Activated gamma-delta T cell treated with anti-CD3 and anti-CD28 coated beads, Interleukin-2, amount 50 U/mL, for 16 hours (primary cell): ENCODE measurements at regions not wholly inside any gene's neighbourhood (a gene's known extent, or its start where the extent isn't known, plus 50 kb on each side); places are given as distances from the start of the nearest gene placed in this dataset.

ENCODE experiments used
- DNase-seq: peaks from one replicate; pipeline ENCODE4 v3.0.0-alpha.2; 2020; ENCODE audit warnings: low read depth

DNA sequence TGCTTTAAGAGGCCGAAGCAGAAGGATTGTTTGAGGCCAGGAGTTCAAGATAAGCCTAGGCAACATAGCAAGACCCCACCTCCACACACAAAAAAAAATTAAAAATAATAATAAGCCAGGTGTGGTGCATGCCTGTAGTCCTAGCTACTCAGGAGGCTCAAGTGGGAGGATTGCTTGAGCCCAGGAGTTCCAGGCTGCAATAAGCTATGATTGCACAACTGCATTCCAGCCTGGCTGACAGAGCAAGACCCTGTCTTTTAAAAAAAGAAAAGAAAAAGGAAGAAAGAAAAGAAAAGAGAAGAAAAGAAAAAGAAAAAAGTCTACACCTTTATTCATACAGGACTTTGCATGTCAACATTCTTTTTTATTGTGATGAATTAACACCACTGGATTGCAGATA is 2125.8 kb downstream of the MAT2B start:
- DNase-seq = no peak

DNA sequence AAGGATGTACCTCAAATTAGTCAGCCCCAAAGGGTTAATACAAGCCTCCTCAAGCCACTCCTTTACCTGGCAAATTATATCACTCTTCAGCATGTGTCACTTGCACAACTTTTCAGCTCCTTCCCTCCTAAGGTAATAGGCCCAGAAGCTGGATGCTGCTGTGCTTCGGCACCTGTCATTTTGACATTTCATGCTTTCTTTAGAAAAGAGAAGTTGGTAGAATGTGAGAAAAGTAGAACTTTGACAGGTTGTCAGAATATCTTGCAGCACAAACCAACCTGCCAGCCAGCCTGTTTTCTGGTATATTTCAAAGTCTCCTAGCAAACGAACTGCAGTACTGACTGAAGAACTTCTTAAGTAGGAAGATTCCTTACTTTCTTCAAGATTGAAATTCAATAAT is 2136.9 kb downstream of the MAT2B start:
- DNase-seq = no peak

DNA sequence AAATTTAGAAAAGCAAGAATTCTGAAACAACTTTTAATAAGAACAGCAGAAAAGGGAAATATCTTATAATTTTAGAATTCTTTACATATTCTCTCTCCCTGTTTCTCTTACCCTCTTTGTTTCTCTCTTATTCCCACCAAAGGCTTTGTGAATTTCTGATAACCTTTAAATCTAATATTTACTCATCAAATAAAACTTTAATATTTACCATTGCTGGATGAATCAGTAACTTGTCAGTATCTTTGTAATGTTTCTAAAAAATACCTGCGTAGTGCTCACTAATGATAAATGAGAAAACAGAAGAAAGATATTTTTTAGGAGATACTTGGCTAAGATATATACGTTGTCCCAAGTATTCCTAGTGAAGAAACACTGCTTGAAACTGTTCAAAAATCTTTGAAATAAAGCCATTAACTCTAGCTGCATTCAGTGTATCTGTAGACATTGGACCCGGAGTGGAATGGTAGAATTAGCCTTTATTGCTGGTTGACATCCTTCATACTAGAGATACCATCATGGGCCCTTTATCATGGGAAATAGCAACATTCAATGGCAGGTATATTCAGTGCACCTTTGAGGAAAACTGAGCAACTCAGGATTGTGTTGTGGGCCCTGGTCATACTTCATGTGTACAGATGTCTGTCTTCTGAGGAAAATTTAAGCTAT is 2160.4 kb downstream of the MAT2B start:
- no peak for DNase-seq

DNA sequence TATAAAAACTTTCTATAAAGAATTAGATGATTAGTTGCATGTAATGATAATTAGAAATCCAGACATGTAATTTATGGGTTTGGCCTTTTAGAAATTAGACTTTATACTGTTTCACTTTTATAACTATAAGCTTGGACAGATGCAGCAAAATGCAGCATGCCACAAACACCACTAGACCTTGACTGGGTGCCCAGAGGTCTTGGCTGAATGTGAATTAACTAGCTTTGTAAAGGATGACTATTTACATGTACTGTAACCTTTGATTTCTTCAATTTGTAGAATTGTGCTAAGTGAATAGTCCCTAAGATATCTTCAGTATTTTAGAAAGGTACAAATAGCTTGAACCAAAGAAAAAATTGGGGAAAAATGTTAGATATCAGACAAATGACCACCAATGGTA is 2168.1 kb downstream of the MAT2B start:
- DNase-seq = no peak

DNA sequence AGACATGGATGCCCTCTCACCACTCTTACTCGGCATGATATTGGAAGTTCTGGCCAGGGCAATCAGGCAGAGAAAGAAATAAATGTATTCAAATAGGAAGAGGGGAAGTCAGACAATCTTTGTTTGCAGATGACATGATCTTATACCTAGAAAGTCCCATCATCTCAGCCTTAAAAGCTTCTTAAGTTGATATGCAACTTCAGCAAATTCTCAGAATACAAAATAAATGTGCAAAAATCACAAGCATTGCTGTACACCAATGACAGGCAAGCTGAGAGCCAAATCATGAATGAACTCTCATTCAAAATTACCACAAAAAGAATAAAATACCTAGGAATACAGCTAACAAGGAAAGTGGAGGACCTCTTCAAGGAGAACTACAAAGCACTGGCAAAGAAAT is 2190.4 kb downstream of the MAT2B start:
- DNase-seq = no peak

DNA sequence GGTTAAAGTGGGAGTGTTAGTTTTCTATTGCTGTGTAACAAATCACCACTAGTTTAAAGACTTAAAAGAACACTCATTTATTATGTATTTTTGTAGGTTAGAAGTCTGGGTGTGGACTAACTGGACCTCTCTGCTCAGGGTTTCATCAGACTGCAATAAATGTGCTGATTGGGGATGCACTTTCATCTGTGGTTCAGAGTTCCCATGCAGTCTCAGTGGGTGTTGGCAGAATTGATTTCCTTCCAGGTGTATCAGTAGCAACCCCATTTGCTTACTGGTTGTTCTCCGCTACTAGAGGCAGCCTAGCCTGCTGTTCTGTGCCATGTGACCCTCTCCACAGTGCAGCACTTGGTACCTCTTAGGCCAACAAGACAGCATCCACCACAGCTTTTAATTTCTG is 2200.5 kb downstream of the MAT2B start:
- no peak for DNase-seq

DNA sequence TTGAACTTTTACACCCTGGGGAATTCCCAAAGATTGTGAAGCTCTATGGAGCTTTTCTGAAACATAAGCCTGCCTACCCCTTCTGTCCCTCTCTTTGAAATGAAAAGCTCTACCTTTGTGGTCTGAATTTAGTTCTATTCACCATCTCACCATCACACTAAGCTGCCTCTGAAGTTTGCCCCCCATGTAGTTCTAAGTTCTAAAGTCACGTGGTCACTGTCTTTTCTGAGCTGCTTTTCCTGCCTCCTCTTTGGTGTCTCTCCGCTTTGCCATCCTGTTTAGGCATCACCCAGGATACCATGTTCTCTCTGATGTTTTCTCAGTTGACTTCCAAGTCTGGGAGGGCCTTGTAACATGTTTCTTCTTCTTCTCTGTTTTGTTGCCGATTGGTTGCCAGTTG is 2206.6 kb downstream of the MAT2B start:
- DNase-seq = no peak

DNA sequence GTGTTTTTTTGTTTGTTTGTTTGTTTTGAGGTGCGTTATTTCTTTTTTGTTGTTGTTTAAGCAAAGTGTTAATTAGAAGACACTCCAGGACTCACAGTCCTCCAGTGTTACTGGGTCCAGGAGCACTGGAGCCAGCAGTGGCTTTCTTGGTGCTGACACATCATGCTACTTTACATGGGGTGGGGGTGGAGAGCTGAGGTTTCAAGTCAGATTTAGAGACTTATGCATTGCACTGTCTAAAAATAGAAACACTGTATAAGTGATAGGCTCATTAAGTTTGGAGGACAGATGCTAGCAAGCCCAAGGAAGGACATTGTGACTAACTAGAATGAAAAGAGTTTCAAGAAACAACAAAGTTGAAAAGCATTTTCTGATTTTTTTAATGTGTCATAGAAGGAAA is 2209.2 kb downstream of the MAT2B start:
- no peak for DNase-seq

DNA sequence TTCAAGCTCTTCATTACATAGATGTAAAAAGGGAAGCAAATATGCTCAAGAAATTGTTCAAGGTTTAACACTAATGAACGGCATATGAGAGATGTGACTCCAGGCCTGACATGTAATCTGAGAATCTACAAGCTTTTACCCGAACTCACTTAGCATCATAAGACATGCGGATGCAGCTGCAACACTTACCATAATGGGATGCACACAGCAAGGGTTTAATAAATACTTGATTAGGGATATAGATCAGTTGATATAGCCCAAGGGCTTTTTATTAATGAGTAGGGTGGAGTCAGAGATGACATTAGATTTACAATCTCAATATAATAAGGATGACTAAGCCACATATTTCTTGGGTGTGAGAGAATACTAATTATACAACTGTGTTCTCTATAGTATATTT is 2215.5 kb downstream of the MAT2B start:
- no peak for DNase-seq

DNA sequence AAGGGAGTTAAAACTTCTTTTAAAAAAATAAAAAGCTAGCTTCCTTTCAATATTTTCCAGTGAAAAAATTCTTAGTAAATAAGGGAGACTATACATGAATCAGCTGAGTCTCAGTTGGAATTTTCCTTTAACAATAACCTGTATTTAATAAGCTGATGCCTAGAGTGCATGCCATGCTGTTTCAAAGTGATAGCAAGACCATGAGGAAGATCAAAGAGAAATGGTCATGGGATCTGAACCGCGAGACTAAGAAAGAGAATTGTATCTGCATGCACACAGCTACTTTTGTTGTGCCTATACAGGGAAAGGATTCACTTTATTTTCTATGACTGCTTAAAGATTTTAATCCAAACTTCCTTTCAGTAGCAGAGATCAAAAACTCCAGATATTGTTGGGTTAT is 2217.0 kb downstream of the MAT2B start:
- DNase-seq = no peak

DNA sequence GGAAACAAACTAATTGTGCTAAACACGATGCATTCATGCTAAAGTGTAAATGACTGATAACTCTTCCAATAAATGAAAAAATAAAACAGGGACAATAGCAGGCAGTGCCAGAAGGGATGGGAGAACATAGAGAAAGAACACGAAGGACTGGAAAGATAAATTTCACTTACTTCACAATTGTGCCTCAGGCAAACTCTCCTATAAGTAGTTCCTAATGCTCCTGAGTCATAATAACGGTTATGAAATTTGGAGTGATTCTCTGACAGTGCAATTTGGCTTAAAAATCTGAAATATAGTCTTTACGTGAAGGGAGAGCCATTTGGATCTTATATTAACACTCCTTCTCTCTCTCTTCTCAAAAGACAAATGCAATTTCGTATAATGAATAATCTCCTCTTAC is 2218.5 kb downstream of the MAT2B start:
- DNase-seq = no peak

DNA sequence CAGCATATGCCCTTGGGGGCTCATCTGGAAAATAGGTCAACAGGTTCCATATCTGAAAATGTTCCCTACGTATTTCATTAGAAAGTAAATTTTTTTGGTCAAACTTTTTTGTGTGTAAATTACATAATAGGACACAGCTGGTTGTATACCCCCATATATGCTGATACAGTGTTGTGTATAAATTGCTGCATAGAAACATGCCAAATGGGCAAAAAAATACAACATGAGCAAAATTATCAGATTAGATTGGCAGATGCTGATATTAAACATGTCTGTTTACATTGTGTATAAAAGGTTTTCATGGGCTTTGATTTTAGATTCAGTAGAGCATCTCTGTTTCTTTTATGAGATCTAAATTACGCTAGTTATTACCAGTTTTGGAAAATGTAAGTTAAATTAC is 2223.0 kb downstream of the MAT2B start:
- DNase-seq = no peak

DNA sequence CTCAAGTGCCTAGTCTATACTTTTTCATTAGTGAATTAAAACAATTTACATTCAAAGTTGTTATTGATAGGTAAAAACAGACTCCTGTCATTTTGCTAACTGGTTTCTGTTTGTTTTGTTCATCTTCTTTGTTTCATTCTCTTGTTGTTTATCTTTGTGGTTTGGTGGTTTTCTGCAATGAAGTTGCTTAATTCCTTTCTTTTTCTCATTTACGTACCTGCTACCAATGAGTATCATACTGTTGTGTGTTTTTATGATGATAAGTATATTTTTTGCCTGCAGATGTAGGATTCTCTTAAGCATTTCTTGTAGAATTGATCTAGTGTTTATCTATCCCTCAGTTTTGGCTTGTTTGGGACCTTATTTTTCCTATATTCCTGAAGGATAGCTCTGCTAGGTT is 2230.0 kb downstream of the MAT2B start:
- no peak for DNase-seq

DNA sequence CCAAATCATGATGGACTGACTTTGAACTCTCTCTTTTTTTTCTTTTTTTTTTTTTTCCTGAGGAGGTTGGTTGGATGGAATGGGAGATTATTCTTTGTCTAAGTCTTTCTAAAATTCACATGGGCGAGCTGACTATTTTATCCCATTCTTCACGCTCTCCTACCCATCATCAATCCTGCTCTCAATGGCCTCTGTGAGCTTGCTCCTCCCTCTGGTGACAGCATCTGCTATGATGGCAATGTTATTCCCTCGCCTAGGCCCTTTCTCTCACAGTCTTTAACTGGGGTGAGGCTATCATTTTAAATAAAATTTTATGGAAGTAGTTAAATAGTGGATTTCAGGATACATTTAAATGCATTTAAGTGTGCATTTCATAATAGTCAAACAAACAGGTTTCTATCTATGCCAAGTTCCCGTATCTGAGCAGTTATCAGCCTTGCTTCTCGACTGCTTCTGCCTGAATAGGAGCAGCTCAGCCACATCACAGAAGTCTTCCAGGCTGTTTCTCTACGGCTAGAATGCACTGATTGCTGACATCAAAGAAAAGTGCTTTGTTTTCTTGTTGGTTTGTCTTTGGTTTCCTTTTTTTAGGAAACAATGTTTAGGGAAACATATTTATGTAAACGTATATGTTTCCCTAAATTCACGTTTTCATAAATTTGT is 2233.8 kb downstream of the MAT2B start:
- no peak for DNase-seq

DNA sequence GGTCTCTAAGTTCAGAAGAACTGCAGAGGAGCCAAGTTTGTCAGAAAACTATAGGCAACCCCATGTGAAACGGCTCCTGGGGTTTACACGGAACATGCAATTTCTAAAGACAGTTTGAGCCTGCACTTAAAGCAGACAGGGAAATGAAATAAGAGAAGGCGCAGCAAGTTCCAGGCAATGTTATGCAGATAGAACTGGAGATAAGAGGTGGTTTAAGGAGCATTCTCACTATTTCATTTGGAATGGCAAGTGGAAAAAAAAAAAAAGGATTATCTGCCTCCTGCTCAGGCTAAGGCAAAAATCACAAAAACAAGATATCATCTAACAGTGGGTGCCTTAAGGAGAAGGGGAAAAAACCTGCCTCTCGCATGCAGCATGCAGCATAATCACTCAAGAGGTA is 2252.4 kb downstream of the MAT2B start:
- no peak for DNase-seq

DNA sequence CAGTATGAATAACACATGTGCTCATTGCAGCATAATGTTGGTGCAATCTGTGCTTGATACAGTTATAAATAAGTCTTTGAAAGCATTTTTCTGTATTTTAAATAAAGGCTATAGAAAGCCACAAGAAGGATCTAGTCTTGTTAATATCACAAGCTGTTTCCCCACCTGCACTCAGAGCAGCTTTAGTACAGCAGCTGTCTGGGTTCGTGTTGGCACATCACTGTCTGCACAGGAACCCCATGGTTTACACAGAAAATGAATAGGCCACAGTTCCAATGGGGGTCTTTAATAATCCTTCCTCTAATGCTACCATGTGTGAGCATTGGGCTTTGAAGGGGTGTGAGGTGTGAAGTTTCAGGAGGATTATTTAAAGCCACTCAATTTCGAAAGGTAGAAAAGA is 2269.7 kb downstream of the MAT2B start:
- DNase-seq = no peak

DNA sequence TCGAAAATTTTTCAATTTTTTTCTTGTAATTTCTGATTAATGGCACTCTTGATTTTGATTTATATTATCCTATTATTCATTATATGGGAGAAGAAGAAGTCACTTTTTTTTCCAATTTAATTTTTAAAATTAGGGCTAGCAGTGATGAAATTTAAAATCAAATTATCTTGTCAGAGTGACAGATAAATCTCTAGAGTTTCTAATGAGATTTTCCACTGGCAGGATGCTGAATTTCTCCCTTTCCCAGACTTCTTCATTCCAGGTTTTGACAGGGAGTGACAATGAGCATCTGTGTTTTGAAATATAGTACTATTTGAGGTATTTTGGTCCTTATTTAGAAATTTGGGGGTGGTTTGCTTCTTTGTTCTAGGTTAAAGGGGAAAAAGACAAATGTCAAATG is 2274.1 kb downstream of the MAT2B start:
- no peak for DNase-seq

DNA sequence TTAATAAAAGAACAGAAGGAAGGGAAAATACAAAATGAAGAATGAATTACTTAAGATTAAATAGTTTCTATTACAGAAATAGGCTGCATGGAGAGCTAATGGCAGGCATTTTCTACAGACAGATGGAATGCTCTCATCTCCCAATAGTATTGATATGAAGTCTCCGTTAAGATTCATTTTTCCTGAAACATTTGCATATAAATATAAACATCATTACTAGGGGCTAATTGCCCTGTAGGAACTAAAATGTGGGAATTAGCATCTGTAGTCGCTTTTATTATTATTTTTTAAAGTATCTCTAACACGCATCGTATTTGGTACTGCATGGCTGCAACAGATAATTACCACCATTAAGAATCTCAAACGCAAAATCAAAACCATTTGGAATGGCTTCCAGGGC is 2275.5 kb downstream of the MAT2B start:
- DNase-seq = no peak

DNA sequence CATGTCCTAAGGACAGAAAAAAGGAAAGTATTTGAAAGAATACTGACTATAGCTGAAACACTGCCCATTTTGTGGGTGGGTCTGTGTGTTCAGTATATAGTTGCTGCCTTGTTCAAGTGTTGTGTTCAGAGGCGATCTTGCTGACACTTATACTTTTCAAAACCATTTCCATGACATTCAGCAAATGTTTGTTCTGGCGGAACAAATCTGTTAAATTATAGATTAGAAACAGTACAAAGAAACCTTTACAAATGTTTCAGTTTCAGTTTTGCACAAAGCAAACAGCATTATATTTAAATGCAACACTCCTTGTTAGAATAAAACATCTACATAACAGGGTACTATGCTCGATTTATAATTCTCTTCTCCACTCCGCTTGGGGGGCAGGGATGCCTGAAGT is 2276.3 kb downstream of the MAT2B start:
- no peak for DNase-seq

DNA sequence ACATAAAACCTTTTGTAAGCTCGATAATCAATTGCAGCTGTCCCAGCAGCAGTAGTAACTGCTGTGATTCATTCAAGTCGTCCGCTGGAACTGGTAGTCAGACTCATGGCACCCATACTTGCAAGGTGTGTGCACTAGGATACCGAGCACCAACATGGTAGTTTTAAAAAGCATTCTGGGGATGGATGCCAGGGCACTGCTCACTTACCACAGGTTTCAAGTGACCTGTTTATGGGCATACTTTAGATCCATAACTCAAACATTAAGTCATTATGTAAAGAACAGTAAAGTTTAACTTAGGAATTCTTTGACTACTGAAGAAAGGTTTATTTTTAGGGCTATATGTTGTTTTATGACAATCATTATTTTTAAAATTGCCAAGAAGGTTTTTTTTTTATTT is 2277.6 kb downstream of the MAT2B start:
- no peak for DNase-seq

DNA sequence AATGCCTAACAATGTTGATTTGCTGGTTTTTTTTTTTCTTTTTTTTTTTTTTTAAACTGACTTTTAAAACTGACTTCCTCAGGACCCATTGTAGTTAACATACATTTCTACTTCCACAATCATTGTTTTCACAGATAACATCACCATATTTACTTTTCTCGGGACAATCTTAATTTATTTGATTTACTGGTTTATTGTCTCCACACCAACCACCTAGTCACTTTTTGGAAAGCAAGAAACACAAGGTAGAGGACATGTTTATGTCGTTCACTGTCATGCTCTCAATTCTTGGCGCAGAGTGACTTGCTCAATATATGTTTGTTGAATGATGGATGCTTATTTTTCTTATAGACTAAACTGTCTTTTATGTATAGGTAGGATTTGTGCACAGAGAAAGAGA is 2280.7 kb downstream of the MAT2B start:
- DNase-seq = no peak

DNA sequence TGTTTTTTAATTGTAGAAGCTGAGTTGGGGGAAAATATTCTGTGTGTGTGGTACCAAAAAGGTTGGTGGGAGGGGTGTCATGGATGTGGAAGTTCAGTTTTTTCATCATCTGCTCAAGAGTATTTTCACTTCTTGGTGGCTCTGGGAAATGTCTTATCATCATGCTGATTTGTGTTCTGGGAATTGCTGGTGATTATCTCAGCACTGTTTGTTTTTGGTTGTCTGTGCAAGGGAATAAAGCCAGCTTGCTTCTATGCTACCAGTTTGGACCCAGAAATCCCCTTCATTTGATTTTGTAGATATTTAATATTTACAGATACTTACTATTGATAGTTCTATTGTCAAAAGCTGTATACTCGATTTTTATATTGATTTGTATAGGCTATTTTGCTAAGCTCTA is 2289.7 kb downstream of the MAT2B start:
- no peak for DNase-seq

DNA sequence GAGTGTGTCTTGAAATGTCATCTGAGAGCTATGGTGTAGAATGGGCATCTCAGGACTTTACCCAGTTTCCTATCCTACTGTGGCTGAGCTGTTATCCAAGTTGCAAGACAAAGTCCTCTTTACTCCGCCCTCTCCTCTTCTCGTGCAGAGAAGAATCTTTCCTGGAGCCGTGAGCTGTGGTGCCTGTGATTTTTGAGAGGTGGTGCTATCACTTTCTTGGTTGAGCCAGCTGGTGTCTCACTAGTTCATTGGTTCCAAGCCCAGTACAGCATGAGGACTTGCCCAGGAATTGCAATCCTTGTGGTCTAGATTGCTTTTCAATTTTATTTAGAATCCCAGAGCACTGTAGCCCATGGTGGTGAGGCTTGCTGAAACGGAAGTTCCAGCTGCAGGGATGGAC is 2300.3 kb downstream of the MAT2B start:
- DNase-seq = no peak

DNA sequence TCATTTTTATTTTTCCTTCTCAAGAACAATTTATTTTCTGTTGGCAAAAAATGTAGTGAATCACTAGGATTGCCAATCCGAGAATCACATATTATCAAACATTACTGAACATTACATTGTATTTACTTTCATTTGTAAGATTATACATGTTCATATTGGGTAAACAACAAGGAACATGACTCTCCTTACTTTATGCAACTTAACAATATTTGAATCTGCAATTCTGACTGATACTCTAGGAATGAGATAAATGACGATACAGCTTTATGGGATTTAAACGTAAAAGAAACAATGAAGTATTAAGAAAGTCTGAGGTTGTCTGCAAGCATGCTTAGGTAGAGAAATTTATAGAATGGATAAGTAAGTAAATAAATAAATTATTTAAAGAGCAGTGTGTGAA is 2302.9 kb downstream of the MAT2B start:
- no peak for DNase-seq
